ENCODE measurements at regions not wholly inside any gene's neighbourhood (a gene's known extent, or its start where the extent isn't known, plus 50 kb on each side); places are given as distances from the start of the nearest gene placed in this dataset.

DNA sequence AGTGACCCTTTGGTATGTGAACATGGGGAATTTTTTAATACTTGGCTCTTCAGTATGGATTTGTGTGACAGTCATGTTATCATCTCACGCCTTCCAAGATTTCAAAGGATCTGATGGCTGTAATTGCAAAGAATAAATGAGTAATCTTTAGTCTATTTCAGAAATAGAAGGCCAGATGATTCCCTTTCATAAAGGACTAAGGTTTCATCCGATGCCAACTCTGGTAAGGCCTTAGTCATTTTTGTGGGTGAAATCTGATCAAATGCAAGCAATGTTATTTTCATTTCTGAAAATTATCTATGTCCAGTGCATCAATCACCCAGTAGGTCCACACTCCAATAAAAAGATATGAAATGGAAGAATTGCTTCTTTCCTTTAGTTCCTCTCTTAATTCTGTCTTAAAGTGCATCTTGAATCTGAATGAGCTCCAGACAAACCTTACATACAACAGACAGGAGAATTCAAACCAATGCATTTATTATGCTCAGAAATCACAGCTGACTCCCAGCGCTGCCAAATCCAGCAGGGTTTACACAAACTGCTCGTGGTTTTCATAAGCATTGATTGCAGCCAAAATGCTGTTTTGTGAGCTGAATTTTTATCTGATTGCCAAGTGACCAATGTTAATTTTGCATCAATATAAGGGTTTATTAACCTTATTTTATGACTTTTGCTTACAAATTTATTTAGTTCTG lies 565.2 kb upstream of the MARCKS start:
- H3K9me3 ChIP-seq (ENCODE audit: control insufficient read depth in 2 of 2, low read length in 2 of 2), result peaks cover 0 to 3% of the 10 kb centered on the region in 2 donors
- H3K4me3 ChIP-seq (ENCODE audit: low read length in 2 of 2), result no peak overlapping the region
- H3K27ac ChIP-seq (ENCODE audit: low read length), result no peak overlapping the region
- no peaks in the 10 kb centered on the region for H3K27me3 ChIP-seq (ENCODE audit: control insufficient read depth in 1 of 2, insufficient read depth in 2 of 2, low read length in 2 of 2)
- H3K9ac ChIP-seq (ENCODE audit: low read length in 2 of 2), result no peak overlapping the region
- H3K4me1 ChIP-seq (ENCODE audit: control insufficient read depth, insufficient read depth, low read length), result no peaks in the 10 kb centered on the region
- no peaks in the 10 kb centered on the region for H3K36me3 ChIP-seq (ENCODE audit: control insufficient read depth in 2 of 2, insufficient read depth in 2 of 2, low read length in 2 of 2)

DNA sequence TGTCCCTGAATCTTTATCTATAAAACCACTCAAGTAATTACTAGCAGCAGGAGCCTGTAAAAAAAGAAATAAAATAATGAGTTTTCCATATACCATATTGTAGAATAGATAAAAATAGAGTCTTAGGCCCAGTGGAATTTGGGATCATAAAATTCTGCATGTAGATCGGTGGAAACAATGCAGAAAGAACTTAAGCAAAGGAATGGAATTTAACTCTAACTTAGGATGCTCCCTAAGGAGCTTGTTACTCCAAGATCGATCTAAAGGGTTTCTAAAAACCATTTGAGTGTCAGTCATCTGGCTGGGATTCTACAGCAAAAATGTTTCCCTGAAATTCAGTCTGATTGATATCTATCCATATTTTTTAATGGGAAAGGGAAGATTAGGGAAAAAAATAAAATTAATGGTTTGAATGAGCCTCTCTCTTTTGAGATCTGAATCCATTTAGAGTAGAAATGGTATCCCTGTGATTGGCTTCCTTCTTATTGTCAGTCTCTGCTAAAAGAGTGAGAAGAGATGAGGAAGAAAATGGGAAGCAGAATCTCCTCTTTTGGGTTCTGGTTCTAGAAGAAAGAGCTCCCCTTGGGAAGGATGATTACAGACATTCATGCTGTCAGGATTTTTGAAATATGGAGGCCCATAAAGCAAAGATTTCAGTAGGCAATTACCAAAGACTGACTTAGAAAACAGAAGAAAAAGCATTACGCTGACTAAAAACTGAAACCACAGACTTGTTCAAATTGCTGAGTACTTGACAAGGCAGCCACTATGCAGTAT lies 564.3 kb upstream of the MARCKS start:
- H3K27me3 ChIP-seq (ENCODE audit: control insufficient read depth in 1 of 2, insufficient read depth in 2 of 2, low read length in 2 of 2), result no peaks in the 10 kb centered on the region
- H3K9me3 ChIP-seq (ENCODE audit: control insufficient read depth in 2 of 2, low read length in 2 of 2), result no peaks in the 10 kb centered on the region
- no peaks in the 10 kb centered on the region for H3K4me1 ChIP-seq (ENCODE audit: control insufficient read depth, insufficient read depth, low read length)
- H3K27ac ChIP-seq (ENCODE audit: low read length), result no peak overlapping the region
- no peak overlapping the region for H3K4me3 ChIP-seq (ENCODE audit: low read length in 2 of 2)
- H3K36me3 ChIP-seq (ENCODE audit: control insufficient read depth in 2 of 2, insufficient read depth in 2 of 2, low read length in 2 of 2), result no peaks in the 10 kb centered on the region
- H3K9ac ChIP-seq (ENCODE audit: low read length in 2 of 2), result no peak overlapping the region

DNA sequence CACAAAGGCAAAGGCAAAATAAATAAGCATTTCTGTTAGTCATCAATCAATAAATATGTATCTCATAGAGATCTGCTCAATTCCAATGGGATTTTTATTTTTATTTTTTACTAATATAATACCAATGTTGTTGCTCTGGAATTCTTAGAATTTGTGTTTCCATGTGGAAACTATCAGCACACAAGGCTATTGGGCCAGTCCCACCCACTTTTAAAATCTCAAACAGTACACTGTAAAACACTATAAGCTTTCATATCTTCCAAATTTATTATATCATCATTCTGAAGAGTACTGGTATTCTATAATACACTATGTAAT lies 563.8 kb upstream of the MARCKS start:
- Histone ChIP-seq H3K9me3 (ENCODE audit: control insufficient read depth in 2 of 2, low read length in 2 of 2) (no peaks in the 10 kb centered on the region), H3K27ac (ENCODE audit: low read length) (no peak overlapping the region), H3K27me3 (ENCODE audit: control insufficient read depth in 1 of 2, insufficient read depth in 2 of 2, low read length in 2 of 2) (no peaks in the 10 kb centered on the region), H3K9ac (ENCODE audit: low read length in 2 of 2) (no peak overlapping the region), H3K36me3 (ENCODE audit: control insufficient read depth in 2 of 2, insufficient read depth in 2 of 2, low read length in 2 of 2) (no peaks in the 10 kb centered on the region), H3K4me1 (ENCODE audit: control insufficient read depth, insufficient read depth, low read length) (no peaks in the 10 kb centered on the region), H3K4me3 (ENCODE audit: low read length in 2 of 2) (no peak overlapping the region)

DNA sequence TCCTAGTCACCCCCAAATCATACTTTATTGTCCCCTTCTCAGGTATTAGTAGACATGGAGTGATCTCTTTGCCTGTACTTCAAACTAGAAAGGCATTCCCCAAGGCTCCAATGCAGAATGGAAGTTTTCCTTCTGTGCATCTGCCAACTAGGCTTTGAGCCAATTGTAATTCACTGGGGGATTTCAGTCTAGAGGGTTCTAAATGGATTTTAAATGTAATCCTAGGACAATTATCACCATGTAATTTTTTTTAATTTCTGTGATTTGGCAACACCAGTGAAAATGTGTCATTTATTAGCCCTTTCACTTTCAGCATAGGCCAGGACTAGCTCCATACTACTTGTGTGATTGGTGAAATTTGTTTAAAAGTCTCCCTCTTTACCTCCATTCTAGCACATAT lies 557.6 kb upstream of the MARCKS start:
- H3K36me3 ChIP-seq (ENCODE audit: control insufficient read depth in 2 of 2, insufficient read depth in 2 of 2, low read length in 2 of 2), result no peaks in the 10 kb centered on the region
- no peaks in the 10 kb centered on the region for H3K9me3 ChIP-seq (ENCODE audit: control insufficient read depth in 2 of 2, low read length in 2 of 2)
- no peak overlapping the region for H3K9ac ChIP-seq (ENCODE audit: low read length in 2 of 2)
- H3K27me3 ChIP-seq (ENCODE audit: control insufficient read depth in 1 of 2, insufficient read depth in 2 of 2, low read length in 2 of 2), result no peaks in the 10 kb centered on the region
- no peak overlapping the region for H3K4me3 ChIP-seq (ENCODE audit: low read length in 2 of 2)
- H3K27ac ChIP-seq (ENCODE audit: low read length), result no peak overlapping the region
- no peaks in the 10 kb centered on the region for H3K4me1 ChIP-seq (ENCODE audit: control insufficient read depth, insufficient read depth, low read length)

DNA sequence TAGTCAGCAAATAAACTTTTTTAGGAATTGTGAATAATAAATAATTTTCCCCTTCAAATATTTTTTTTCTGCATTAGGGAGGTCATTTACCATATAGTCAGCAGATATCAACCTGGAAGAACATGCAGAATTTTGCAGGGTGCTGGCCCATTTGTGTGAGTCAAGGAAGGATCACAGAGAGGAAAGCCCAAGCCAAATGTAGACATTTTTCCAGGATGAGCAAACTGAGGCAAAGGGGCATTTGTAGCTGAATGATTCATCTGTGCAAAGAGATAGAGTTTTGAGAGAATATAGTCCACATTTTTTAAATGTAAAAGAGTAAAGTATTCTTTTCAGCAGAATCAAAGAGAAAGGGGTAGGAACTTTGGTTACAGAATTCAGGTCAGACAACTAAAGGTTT lies 555.5 kb upstream of the MARCKS start:
- Histone ChIP-seq H3K27me3 (ENCODE audit: control insufficient read depth in 1 of 2, insufficient read depth in 2 of 2, low read length in 2 of 2) (no peaks in the 10 kb centered on the region), H3K4me3 (ENCODE audit: low read length in 2 of 2) (no peak overlapping the region), H3K9ac (ENCODE audit: low read length in 2 of 2) (no peak overlapping the region), H3K36me3 (ENCODE audit: control insufficient read depth in 2 of 2, insufficient read depth in 2 of 2, low read length in 2 of 2) (no peaks in the 10 kb centered on the region), H3K9me3 (ENCODE audit: control insufficient read depth in 2 of 2, low read length in 2 of 2) (no peaks in the 10 kb centered on the region), H3K27ac (ENCODE audit: low read length) (no peak overlapping the region), H3K4me1 (ENCODE audit: control insufficient read depth, insufficient read depth, low read length) (no peaks in the 10 kb centered on the region)

DNA sequence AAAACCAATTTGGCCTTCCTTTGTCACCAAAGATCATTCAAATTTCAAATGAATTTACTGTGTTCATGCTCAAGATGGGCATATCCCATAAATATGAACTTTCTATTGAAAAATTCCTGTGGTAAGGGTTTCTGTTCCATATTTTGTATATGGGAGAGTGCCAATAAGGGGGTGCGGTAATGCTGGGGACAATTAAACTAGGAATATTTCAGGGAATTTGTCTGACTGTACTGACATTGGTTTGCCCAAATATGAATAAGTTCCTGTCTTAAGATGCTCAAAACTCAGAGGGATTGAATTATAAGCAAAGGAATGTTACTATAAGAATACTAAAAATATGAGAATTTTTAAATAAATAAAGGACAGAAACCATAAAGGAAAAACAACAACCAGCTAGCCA lies 553.0 kb upstream of the MARCKS start:
- H3K9me3 ChIP-seq (ENCODE audit: control insufficient read depth in 2 of 2, low read length in 2 of 2), result no peaks in the 10 kb centered on the region
- no peak overlapping the region for H3K27ac ChIP-seq (ENCODE audit: low read length)
- H3K4me3 ChIP-seq (ENCODE audit: low read length in 2 of 2), result no peak overlapping the region
- H3K27me3 ChIP-seq (ENCODE audit: control insufficient read depth in 1 of 2, insufficient read depth in 2 of 2, low read length in 2 of 2), result no peaks in the 10 kb centered on the region
- no peak overlapping the region for H3K9ac ChIP-seq (ENCODE audit: low read length in 2 of 2)
- H3K36me3 ChIP-seq (ENCODE audit: control insufficient read depth in 2 of 2, insufficient read depth in 2 of 2, low read length in 2 of 2), result no peaks in the 10 kb centered on the region
- H3K4me1 ChIP-seq (ENCODE audit: control insufficient read depth, insufficient read depth, low read length), result no peaks in the 10 kb centered on the region

DNA sequence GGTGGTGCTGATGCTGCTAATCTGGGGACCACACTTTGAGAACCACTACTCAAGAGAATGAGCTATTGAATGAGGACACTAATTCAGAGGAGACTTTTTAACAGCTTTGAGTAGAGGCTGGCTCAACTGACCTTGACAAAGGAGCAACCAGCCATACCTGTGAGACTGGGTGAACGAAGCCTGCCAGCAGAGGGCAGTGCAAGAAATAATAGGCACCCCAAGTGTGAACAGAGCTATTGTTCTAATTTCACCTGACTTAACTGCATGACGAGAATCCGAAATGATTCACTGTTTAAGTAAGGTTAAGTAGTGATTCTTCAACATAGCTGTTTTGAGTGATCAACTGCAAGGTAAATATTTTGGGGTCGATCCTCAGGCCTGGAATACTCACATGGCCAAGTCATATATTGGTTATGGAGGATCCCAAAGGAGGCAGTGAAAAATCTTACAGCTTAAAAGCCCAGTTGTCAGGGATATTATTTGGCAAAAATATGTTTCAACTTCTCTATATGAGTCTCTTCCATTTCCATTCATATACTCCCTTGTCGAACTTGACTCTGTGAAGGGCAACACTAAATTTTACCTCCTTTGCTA lies 550.5 kb upstream of the MARCKS start:
- no peak overlapping the region for H3K9ac ChIP-seq (ENCODE audit: low read length in 2 of 2)

DNA sequence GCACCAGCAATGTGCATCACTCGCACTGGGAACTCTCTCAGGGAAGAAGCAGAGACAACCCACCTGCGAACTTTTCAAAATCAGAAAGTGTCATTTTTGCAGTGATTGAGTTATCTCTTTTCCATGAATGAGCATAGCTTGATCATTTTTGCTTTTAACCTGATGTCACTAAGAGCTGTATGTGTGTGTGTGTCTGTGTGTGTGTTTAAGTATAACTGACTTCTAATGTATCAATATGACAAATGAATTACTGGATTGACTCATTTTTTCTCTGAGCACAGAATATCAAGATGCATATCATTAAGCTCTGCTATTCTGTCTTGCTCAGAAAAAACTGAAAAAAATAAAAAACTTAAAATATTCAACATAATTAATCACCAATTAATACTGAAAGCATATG lies 548.9 kb upstream of the MARCKS start:
- no peak overlapping the region for H3K27ac ChIP-seq (ENCODE audit: low read length)

More for the DNA sequence above, 550.5 kb upstream of the MARCKS start:
- Histone ChIP-seq H3K4me3 (ENCODE audit: low read length in 2 of 2) (no peak overlapping the region), H3K27ac (ENCODE audit: low read length) (no peak overlapping the region), H3K9me3 (ENCODE audit: control insufficient read depth in 2 of 2, low read length in 2 of 2) (no peaks in the 10 kb centered on the region), H3K36me3 (ENCODE audit: control insufficient read depth in 2 of 2, insufficient read depth in 2 of 2, low read length in 2 of 2) (no peaks in the 10 kb centered on the region), H3K27me3 (ENCODE audit: control insufficient read depth in 1 of 2, insufficient read depth in 2 of 2, low read length in 2 of 2) (no peaks in the 10 kb centered on the region), H3K4me1 (ENCODE audit: control insufficient read depth, insufficient read depth, low read length) (no peaks in the 10 kb centered on the region)

DNA sequence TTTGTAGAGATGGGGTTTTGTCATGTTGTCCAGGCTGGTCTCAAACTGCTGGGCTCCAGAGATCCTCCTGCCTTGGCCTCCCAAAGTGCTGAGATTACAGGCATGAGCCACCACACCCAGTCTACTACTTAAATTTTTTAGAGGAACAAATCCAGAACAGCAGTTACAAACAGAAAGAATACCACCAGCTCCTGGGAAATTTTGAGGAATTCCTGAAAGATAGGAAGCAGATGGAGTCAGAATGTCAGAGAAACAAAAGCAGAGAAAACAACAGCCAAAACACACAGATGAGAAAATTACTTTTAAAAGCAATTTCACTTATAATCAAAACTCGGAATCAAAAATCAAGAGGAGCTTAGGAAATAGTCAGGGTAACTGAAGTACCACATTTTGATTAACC lies 543.3 kb upstream of the MARCKS start:
- no peak overlapping the region for H3K27ac ChIP-seq (ENCODE audit: low read length)
- H3K4me1 ChIP-seq (ENCODE audit: control insufficient read depth, insufficient read depth, low read length), result no peaks in the 10 kb centered on the region
- H3K4me3 ChIP-seq (ENCODE audit: low read length in 2 of 2), result no peak overlapping the region
- H3K36me3 ChIP-seq (ENCODE audit: control insufficient read depth in 2 of 2, insufficient read depth in 2 of 2, low read length in 2 of 2), result no peaks in the 10 kb centered on the region
- H3K9ac ChIP-seq (ENCODE audit: low read length in 2 of 2), result no peak overlapping the region
- no peaks in the 10 kb centered on the region for H3K27me3 ChIP-seq (ENCODE audit: control insufficient read depth in 1 of 2, insufficient read depth in 2 of 2, low read length in 2 of 2)
- H3K9me3 ChIP-seq (ENCODE audit: control insufficient read depth in 2 of 2, low read length in 2 of 2), result no peaks in the 10 kb centered on the region

More for the DNA sequence above, 548.9 kb upstream of the MARCKS start:
- H3K4me3 ChIP-seq (ENCODE audit: low read length in 2 of 2), result no peak overlapping the region
- no peaks in the 10 kb centered on the region for H3K27me3 ChIP-seq (ENCODE audit: control insufficient read depth in 1 of 2, insufficient read depth in 2 of 2, low read length in 2 of 2)
- no peak overlapping the region for H3K9ac ChIP-seq (ENCODE audit: low read length in 2 of 2)
- no peaks in the 10 kb centered on the region for H3K4me1 ChIP-seq (ENCODE audit: control insufficient read depth, insufficient read depth, low read length)
- H3K9me3 ChIP-seq (ENCODE audit: control insufficient read depth in 2 of 2, low read length in 2 of 2), result no peaks in the 10 kb centered on the region
- no peaks in the 10 kb centered on the region for H3K36me3 ChIP-seq (ENCODE audit: control insufficient read depth in 2 of 2, insufficient read depth in 2 of 2, low read length in 2 of 2)

DNA sequence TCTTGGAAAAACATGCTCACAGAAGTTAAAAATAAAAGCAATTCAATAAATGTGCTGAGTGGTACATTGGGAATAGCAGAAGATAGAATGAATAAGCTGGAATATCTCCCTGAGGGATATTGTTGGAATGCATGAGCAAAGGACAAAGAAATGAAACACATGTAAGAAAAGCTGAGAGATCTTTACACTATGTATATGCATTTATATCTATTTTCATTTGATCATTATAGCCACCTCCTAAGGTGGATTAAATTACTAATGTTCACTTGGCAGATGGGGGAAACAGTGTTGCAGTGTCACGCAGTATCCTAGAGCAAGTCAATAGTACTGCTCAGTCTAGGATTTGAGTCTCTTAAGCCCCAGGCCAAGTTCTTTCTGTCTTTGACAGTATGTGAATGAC lies 542.0 kb upstream of the MARCKS start:
- Histone ChIP-seq H3K4me1 (ENCODE audit: control insufficient read depth, insufficient read depth, low read length) (no peaks in the 10 kb centered on the region), H3K4me3 (ENCODE audit: low read length in 2 of 2) (no peak overlapping the region), H3K27me3 (ENCODE audit: control insufficient read depth in 1 of 2, insufficient read depth in 2 of 2, low read length in 2 of 2) (no peaks in the 10 kb centered on the region), H3K9me3 (ENCODE audit: control insufficient read depth in 2 of 2, low read length in 2 of 2) (no peaks in the 10 kb centered on the region), H3K27ac (ENCODE audit: low read length) (no peak overlapping the region), H3K9ac (ENCODE audit: low read length in 2 of 2) (no peak overlapping the region), H3K36me3 (ENCODE audit: control insufficient read depth in 2 of 2, insufficient read depth in 2 of 2, low read length in 2 of 2) (no peaks in the 10 kb centered on the region)

DNA sequence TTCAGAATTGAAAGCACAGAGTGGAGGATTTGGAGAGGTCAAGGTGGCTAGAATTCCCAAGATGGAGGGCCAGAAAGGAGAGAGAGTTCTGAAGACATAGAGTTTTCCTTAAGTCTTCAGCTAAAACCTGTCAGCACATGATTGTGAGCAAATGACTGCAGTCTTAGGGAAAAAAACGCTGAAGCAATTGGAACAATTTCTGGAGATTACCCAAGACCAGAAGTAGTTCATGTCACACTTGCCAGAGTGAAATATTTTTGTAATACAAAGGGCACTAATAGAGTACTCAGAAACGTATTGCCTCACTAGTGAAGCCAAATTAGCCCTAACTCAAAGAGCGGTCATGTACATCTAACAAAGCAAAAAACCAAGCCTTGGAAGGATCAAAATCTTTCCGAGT lies 541.3 kb upstream of the MARCKS start:
- no peaks in the 10 kb centered on the region for H3K9me3 ChIP-seq (ENCODE audit: control insufficient read depth in 2 of 2, low read length in 2 of 2)
- no peak overlapping the region for H3K4me3 ChIP-seq (ENCODE audit: low read length in 2 of 2)
- H3K27me3 ChIP-seq (ENCODE audit: control insufficient read depth in 1 of 2, insufficient read depth in 2 of 2, low read length in 2 of 2), result no peaks in the 10 kb centered on the region
- no peak overlapping the region for H3K9ac ChIP-seq (ENCODE audit: low read length in 2 of 2)
- H3K4me1 ChIP-seq (ENCODE audit: control insufficient read depth, insufficient read depth, low read length), result no peaks in the 10 kb centered on the region
- no peak overlapping the region for H3K27ac ChIP-seq (ENCODE audit: low read length)
- no peaks in the 10 kb centered on the region for H3K36me3 ChIP-seq (ENCODE audit: control insufficient read depth in 2 of 2, insufficient read depth in 2 of 2, low read length in 2 of 2)
